HG02759 (cell line): ENCODE measurements at regions not wholly inside any gene's neighbourhood (a gene's known extent, or its start where the extent isn't known, plus 50 kb on each side); places are given as distances from the start of the nearest gene placed in this dataset.
"Not testable (repeated sequence)": the region's sequence is repeated elsewhere in the genome, so short reads cannot be mapped to it uniquely, and the experiment has no call there.

ENCODE experiments used
- ATAC-seq: cut with Tn5 transposase; IDR thresholded peaks from one replicate; pipeline ENCODE4 v1.9.1; 2021; ENCODE audit warnings: mild to moderate bottlenecking, moderate library complexity; ENCODE audit not compliant: unreplicated experiment

- ATAC-seq, result not testable (repeated sequence)
Observed at GRCh38 chrY:26372480-26372879, 750.6 kb downstream of the CDY1 start.

GRCh38 chrY:26408671-26409328, 786.9 kb downstream of the CDY1 start:
- ATAC-seq, result no peak

GRCh38 chrY:26409329-26409712, 787.4 kb downstream of the CDY1 start:
- no peak for ATAC-seq
